ENCODE measurements at regions not wholly inside any gene's neighbourhood (a gene's known extent, or its start where the extent isn't known, plus 50 kb on each side); places are given as distances from the start of the nearest gene placed in this dataset.

DNA sequence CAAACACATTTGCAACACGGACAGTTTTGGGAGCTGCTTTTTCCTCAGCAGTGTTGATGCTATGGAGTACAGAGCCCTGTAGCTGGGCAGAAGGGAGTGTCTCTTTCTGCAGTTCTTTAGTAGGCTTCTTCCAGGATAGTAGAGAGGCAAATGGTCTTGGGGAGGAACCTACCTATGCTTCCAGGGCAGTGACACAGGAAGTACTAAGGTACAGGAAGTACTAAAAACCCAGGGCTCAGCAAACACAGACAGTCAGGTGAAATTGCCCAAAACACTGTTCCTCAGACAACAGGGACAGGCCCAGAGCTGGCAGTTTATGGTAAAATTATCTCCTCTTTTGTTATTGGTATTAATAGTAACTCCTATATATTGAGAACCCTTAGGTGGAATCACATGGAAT, 217.6 kb downstream of the TTC8 start:
- no peak overlapping the region for H3K4me3 ChIP-seq (ENCODE audit: low read length, poor library complexity, severe bottlenecking)
- H3K9me2 ChIP-seq (replicated peaks; ENCODE audit: low read depth, low read length): no peaks in the 10 kb centered on the region
- no peak overlapping the region for H3K4me2 ChIP-seq (ENCODE audit: low read depth, low read length, poor library complexity, severe bottlenecking)
- H4K20me1 ChIP-seq (ENCODE audit: insufficient read depth, low read length, poor library complexity, severe bottlenecking): no peaks in the 10 kb centered on the region
- no peaks in the 10 kb centered on the region for H3K4me1 ChIP-seq (ENCODE audit: insufficient read depth, low read length, poor library complexity, severe bottlenecking)
- peaks cover 11% of the 10 kb centered on the region for H3K27me3 ChIP-seq (ENCODE audit: insufficient read depth, low read length, poor library complexity, severe bottlenecking)
- H3K36me3 ChIP-seq (ENCODE audit: insufficient read depth, low read length): no peaks in the 10 kb centered on the region
- H3K9ac ChIP-seq (ENCODE audit: low read depth, low read length, poor library complexity, severe bottlenecking): no peak overlapping the region
- H3F3A ChIP-seq (ENCODE audit: low read depth): no peaks in the 10 kb centered on the region
- H3K79me2 ChIP-seq (ENCODE audit: insufficient read depth, low read length): no peaks in the 10 kb centered on the region
- peak overlapping the region; percentile 79; the same call in 1 of the 2 replicates for H2AFZ ChIP-seq (ENCODE audit: low read length)
- peaks cover 6% of the 10 kb centered on the region for H3K9me3 ChIP-seq (ENCODE audit: insufficient read depth, low read depth, low read length)
- no peak for TF ChIP-seq EZH2phosphoT487 (IDR thresholded peaks at IDR 0.05; ENCODE audit: borderline replicate concordance)
- TF ChIP-seq, protein P1, sequence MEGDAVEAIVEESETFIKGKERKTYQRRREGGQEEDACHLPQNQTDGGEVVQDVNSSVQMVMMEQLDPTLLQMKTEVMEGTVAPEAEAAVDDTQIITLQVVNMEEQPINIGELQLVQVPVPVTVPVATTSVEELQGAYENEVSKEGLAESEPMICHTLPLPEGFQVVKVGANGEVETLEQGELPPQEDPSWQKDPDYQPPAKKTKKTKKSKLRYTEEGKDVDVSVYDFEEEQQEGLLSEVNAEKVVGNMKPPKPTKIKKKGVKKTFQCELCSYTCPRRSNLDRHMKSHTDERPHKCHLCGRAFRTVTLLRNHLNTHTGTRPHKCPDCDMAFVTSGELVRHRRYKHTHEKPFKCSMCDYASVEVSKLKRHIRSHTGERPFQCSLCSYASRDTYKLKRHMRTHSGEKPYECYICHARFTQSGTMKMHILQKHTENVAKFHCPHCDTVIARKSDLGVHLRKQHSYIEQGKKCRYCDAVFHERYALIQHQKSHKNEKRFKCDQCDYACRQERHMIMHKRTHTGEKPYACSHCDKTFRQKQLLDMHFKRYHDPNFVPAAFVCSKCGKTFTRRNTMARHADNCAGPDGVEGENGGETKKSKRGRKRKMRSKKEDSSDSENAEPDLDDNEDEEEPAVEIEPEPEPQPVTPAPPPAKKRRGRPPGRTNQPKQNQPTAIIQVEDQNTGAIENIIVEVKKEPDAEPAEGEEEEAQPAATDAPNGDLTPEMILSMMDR (conservative IDR thresholded peaks at IDR 0.05; ENCODE audit: low read length): no peak

DNA sequence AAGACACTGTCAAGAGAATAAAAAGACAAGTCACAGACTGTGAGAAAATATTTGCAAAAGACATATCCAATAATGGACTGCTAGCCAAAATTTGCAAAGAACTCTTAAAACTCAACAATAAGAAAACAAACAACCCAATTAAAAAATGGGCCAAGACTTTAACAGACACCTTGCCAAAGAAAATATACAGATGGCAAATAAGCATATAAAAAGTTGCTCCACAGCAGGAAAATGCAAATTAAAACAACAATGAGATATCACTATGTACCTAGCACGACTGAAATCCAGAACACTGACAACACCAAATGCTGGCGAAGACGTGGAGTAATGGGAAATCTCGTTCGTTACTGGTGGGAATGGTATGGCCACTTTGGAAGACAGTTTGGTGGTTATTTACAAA, 228.9 kb downstream of the TTC8 start:
- Histone ChIP-seq H3F3A (ENCODE audit: low read depth) (no peaks in the 10 kb centered on the region), H3K9ac (ENCODE audit: low read depth, low read length, poor library complexity, severe bottlenecking) (no peak overlapping the region), H3K27me3 (ENCODE audit: insufficient read depth, low read length, poor library complexity, severe bottlenecking) (no peaks in the 10 kb centered on the region), H3K9me3 (ENCODE audit: insufficient read depth, low read depth, low read length) (no peaks in the 10 kb centered on the region), H3K4me2 (ENCODE audit: low read depth, low read length, poor library complexity, severe bottlenecking) (no peak overlapping the region), H3K36me3 (ENCODE audit: insufficient read depth, low read length) (no peaks in the 10 kb centered on the region), H3K79me2 (ENCODE audit: insufficient read depth, low read length) (no peaks in the 10 kb centered on the region), H3K4me3 (ENCODE audit: low read length, poor library complexity, severe bottlenecking) (no peak overlapping the region), H4K20me1 (ENCODE audit: insufficient read depth, low read length, poor library complexity, severe bottlenecking) (no peaks in the 10 kb centered on the region), H3K4me1 (ENCODE audit: insufficient read depth, low read length, poor library complexity, severe bottlenecking) (no peaks in the 10 kb centered on the region), H3K9me2 (replicated peaks; ENCODE audit: low read depth, low read length) (no peaks in the 10 kb centered on the region), H2AFZ (ENCODE audit: low read length) (no peak overlapping the region)
- TF ChIP-seq, protein P1 (conservative IDR thresholded peaks at IDR 0.05; ENCODE audit: low read length): no peak
- TF ChIP-seq EZH2phosphoT487 (IDR thresholded peaks at IDR 0.05; ENCODE audit: borderline replicate concordance): no peak

DNA sequence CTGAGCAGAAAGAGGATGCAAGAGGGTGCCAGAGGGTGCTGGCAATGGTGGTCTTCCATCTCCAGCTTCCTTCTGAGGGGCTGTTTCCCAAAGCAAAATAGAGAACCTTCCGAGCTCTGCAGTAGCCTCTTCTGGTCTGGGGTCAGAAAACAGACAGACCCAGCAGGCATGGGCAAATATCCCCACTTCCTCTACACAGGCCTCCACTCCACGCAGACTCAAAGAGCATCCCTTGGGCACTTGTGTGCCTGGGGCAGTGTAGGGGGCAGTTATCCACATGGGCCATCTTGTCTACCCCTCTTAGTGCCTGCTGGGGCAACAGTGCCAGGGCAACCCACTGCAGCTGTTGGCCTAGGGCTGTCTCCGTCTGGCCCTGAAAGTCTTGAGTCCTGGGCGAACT, 231.9 kb downstream of the TTC8 start:
- Histone ChIP-seq H4K20me1 (ENCODE audit: insufficient read depth, low read length, poor library complexity, severe bottlenecking) (no peaks in the 10 kb centered on the region), H3K9me3 (ENCODE audit: insufficient read depth, low read depth, low read length) (no peaks in the 10 kb centered on the region), H3K79me2 (ENCODE audit: insufficient read depth, low read length) (no peaks in the 10 kb centered on the region), H3K36me3 (ENCODE audit: insufficient read depth, low read length) (no peaks in the 10 kb centered on the region), H2AFZ (ENCODE audit: low read length) (no peak overlapping the region), H3K27me3 (ENCODE audit: insufficient read depth, low read length, poor library complexity, severe bottlenecking) (no peaks in the 10 kb centered on the region), H3K4me2 (ENCODE audit: low read depth, low read length, poor library complexity, severe bottlenecking) (no peak overlapping the region), H3K4me1 (ENCODE audit: insufficient read depth, low read length, poor library complexity, severe bottlenecking) (no peaks in the 10 kb centered on the region), H3K4me3 (ENCODE audit: low read length, poor library complexity, severe bottlenecking) (no peak overlapping the region), H3K9ac (ENCODE audit: low read depth, low read length, poor library complexity, severe bottlenecking) (no peak overlapping the region), H3K9me2 (replicated peaks; ENCODE audit: low read depth, low read length) (no peaks in the 10 kb centered on the region), H3F3A (ENCODE audit: low read depth) (no peaks in the 10 kb centered on the region)
- TF ChIP-seq EZH2phosphoT487 (IDR thresholded peaks at IDR 0.05; ENCODE audit: borderline replicate concordance): no peak
- TF ChIP-seq, protein P1 (conservative IDR thresholded peaks at IDR 0.05; ENCODE audit: low read length): no peak
